Gastrocnemius medialis (tissue), 4 donors: ENCODE measurements at regions not wholly inside any gene's neighbourhood (a gene's known extent, or its start where the extent isn't known, plus 50 kb on each side); places are given as distances from the start of the nearest gene placed in this dataset.

Experiments used
- POLR2A ChIP-seq, 2 donors: fragments of 450-650 bp; IDR thresholded peaks; one replicate each; pipeline ENCODE4 v1.6.1; 2017; ENCODE audit warnings: antibody characterized with exemption in 2 of 2, mild to moderate bottlenecking in 2 of 2, moderate library complexity in 2 of 2
- TF ChIP-seq, protein P1 (sequence below), 5 experiments: fragments of 450-650 bp in 3 of 5; fragments of 200-600 bp in 2 of 5; sonication (generic) in 2 of 5; IDR thresholded peaks in 4 of 5; conservative IDR thresholded peaks in 1 of 5; 1 replicate in 4 of 5; 2 replicates in 1 of 5; pipeline ENCODE4 v1.5.1; 2016 to 2019; ENCODE audit warnings: antibody characterized with exemption in 5 of 5, mild to moderate bottlenecking in 3 of 5, moderate library complexity in 3 of 5

DNA sequence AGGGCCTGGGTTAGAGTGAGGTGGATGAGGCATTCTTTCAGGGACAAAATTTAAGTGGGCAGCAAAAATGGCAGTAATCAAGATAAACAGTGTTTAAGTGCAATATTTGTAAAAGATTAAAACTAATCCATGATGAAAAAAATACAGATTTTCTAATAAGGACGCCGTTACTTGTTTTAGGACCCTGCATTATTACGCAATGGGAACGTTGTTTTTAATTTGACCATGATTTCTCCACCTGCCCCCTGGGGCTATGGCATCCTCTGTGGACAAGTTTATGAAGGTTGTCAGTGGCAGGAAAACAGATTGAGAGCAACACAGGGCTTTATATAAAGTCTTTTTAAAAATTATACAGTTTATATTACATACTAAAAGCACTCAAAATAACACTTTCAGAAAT lies 380.6 kb upstream of the PHF14 start:
- TF ChIP-seq, protein P1, sequence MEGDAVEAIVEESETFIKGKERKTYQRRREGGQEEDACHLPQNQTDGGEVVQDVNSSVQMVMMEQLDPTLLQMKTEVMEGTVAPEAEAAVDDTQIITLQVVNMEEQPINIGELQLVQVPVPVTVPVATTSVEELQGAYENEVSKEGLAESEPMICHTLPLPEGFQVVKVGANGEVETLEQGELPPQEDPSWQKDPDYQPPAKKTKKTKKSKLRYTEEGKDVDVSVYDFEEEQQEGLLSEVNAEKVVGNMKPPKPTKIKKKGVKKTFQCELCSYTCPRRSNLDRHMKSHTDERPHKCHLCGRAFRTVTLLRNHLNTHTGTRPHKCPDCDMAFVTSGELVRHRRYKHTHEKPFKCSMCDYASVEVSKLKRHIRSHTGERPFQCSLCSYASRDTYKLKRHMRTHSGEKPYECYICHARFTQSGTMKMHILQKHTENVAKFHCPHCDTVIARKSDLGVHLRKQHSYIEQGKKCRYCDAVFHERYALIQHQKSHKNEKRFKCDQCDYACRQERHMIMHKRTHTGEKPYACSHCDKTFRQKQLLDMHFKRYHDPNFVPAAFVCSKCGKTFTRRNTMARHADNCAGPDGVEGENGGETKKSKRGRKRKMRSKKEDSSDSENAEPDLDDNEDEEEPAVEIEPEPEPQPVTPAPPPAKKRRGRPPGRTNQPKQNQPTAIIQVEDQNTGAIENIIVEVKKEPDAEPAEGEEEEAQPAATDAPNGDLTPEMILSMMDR (IDR thresholded peaks at IDR 0.05 in 4 of 5, conservative IDR thresholded peaks at IDR 0.05 in 1 of 5): no peak
- TF ChIP-seq POLR2A (IDR thresholded peaks at IDR 0.05): no peak
